ENCODE measurements at regions not wholly inside any gene's neighbourhood (a gene's known extent, or its start where the extent isn't known, plus 50 kb on each side); places are given as distances from the start of the nearest gene placed in this dataset.
"Not testable (repeated sequence)": the region's sequence is repeated elsewhere in the genome, so short reads cannot be mapped to it uniquely, and the experiment has no call there.

DNA sequence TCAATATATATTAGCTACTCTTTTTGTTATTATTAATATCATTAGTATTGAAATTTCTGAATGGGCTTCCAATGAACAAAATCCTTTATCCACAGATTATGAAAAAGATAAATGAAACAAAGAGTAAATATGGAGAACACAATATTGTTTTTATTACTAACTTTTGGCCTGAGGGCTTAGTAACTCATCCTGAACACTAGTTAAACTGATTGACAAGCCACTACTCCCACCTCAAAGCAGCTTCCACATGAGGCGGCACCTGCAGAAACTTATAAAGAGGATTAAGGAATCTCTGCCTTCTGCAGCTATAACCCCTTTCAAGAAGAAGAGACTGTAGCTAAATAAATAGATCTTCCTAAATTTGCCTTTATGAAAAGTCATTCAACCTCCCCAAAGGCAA is 187.6 kb upstream of the ALG10 start:
- DNase-seq = no peak

DNA sequence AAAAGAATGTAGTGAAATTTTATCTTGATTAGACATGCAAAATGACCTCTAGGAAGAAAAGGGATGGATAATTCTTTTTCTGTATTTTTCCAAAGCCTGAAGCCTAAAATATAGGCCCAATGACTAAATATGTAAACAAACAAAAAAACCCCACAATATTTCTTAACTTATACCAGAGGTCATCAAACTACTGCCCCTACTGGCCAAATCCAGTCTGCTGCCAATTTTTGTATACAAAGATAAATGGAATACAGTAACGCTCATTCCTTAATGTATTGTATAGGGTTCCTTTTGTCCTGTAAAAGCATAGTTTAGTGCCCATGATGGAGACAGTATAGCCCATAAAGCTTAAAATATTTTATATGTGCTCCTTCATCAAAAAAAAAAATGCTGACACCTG is 145.7 kb upstream of the ALG10 start:
- DNase-seq = no peak

DNA sequence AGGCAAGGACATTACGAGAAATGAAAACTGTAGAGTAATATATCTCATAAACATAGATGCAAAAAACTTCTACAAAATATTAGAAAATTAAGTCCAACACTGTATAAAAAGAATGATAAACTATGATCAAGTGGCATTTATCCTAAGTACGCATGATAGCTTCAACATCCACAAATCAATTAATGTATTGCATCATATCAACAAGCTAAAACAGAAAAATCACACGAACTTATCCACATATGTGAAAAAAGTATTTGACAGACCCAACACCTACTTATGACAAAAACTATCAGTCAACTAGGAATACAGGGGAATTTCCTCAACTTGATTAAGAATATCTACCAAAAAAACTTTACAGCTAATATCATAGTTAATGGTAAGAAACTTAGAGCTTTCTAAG is 129.9 kb upstream of the ALG10 start:
- no peak for DNase-seq

DNA sequence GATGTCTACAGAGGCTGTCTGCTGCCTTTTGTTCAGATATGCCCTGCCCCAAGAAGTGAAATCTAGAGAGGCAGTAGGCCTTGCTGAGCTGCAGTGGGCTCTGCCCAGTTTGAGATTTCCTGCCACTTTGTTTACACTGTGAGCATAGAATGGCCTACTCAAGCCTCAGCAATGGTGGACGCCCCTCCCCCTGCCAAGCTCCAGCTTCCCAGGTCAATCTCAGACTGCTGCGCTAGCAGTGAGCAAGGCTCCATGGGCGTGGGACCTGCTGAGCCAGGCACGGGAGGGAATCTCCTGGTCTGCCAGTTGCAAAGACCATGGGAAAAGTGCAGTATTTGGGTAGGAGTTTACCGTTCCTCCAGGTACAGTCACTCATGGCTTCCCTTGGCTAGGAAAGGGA is 101.8 kb upstream of the ALG10 start:
- not testable (repeated sequence) for DNase-seq

DNA sequence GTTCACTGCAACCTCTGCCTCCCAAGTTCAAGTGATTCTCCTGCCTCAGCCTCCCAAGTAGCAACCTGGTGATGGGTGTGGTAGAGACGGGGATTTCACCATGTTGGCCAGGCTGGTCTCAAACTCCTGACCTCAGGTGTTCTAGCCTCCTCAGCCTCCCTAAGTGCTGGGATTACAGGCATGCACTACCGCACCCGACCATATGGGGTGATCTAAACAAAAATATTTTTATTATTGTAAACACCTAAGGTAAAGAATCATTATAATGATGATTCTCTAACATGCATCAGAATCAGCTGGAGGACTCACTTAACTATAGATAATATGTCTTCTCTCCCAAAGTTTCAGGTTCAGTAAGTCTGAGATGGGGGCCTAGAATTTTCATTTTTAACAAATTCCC is 96.2 kb upstream of the ALG10 start:
- DNase-seq = no peak

DNA sequence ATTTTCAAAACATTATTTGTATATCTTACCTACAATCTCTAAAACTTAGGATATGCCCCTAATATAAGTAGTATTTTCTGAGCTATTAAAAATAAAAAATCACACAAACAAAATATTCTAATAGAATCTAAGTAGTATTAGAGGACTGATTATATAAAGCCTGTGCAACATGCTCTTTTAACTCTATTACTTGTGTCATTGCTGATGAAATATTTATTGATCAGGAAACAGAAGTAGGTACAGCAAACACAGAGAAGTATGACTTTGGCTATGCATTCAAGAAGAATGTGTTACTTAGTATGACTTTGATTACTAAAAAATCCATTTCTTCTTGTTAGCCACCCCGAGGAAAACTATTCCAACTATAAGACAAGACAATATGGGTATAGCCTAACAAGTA is 84.6 kb upstream of the ALG10 start:
- DNase-seq = not testable (repeated sequence)

DNA sequence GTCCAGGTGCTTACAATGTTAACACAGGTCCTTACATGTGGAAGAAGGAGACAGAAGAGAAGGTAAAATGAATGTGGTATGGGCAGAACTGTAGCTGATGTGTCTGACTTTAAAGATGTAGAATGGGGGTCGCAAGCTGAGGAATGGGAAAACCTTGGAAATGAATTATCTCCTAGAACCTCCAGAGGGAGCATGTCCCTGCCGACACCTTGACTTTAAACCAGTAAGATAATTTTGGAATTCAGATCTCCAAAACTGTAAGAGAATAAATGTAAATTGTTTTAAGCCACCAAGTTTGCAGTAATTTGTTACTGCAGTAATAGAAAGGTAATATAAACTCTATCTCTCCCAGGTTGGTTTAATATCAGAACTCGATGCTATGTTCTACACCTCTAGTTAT is 80.1 kb upstream of the ALG10 start:
- no peak for DNase-seq

DNA sequence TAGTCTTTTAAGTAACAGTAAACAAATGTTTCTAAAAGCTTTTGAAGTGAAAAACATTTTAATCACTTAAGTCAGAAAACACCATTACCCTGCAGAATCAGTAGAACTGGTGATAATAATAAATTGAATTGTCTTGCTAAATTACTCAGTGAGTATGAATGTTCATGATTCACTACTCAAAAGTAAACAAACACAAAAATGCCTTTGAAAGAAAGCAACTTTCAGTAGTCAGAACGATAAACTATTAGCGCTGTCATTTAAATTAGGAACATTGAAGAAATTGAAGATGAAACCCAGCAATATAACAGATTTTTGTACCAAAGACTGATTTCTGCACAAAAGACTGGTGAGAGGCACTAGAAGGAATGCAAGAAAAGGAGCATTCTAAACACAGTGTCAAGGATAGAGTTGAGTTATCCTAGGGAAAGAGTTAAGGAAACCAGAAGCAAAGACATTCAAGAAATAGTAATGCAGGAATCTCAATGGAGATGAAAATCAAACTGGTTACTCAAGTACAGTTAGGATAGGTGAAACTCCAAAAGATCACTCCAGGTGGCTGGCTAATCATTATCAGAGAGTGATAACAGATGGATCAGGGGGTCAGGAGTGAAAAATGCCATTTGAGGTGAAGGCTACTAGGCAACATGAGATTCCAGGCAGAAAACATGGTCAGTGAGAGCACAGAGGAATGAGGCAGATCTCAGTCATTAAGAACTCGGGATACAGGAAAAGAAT is 77.4 kb upstream of the ALG10 start:
- DNase-seq = no peak

DNA sequence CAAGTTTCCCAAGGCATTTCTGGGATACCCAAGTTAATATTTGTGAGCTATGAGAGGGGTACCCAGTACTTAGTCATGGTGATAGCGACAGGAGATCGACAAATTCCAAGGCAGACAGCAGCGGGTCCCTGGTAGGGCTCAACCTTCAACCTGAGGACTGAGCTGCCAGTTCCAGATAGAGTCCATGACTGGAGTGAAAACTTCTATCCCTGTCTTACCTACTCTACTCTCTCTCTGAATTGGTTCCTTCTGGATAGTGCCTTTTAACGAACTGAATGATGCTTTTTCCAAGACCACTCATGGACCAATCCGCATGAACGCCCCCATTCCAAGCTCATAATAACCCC is 76.9 kb upstream of the ALG10 start:
- DNase-seq = no peak

DNA sequence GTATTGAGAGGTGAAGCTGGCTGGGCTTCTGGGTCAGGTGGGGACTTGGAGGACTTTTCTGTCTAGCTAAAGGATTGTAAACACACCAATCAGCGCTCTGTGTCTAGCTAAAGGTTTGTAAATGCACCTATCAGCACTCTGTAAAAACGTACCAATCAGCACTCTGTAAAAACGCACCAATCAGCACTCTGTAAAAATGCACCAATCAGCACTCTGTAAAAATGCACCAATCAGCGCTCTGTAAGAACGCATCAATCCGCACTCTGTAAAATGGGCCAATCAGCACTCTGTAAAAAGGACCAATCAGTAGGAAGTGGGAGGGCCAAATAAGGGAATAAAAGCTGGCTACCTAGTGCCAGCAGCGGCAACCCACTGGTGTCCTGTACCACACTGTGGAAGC is 56.1 kb upstream of the ALG10 start:
- not testable (repeated sequence) for DNase-seq

DNA sequence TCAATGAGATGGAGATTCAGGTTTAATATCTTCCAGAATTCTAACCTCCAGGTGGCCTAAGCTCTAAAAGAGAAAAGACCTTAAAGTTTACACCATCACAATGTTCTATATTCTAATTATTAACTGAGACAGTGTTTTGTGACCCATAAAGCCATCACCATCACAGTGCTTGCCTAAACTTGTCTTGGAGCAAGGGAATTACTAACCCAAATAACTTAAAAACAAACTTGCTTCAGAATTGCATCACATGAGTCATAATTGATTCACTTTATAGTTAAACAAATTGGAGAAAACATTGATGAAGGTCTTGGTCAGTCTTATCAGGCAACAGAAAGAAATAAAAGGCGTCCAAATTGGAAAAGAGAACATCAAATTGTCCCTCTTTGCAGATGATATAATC is 54.5 kb upstream of the ALG10 start:
- no peak for DNase-seq
